ENCODE measurements at regions not wholly inside any gene's neighbourhood (a gene's known extent, or its start where the extent isn't known, plus 50 kb on each side); places are given as distances from the start of the nearest gene placed in this dataset.

DNA sequence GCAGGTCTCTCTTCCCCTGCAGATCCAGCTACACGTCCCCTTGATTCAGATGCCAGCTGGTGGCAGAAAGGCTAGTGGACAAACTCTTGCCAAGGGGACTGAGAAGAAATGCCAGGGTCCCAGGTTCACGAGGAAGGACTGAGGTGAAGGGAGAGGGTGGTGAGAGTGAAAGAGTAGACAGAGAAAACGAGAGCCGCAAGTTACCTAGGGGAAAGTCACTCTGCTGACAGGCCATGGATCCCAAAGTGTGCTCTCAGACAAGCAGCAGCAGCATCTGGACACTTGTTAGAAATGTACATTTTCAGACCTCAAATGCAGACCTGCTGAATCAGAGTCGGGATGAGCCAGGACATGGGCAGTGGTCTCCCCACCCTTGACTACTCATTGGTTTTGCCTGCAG lies 192.3 kb downstream of the FGFR2 start:
- POLR2A ChIA-PET = no interaction called here
- DNase-seq = no peak

DNA sequence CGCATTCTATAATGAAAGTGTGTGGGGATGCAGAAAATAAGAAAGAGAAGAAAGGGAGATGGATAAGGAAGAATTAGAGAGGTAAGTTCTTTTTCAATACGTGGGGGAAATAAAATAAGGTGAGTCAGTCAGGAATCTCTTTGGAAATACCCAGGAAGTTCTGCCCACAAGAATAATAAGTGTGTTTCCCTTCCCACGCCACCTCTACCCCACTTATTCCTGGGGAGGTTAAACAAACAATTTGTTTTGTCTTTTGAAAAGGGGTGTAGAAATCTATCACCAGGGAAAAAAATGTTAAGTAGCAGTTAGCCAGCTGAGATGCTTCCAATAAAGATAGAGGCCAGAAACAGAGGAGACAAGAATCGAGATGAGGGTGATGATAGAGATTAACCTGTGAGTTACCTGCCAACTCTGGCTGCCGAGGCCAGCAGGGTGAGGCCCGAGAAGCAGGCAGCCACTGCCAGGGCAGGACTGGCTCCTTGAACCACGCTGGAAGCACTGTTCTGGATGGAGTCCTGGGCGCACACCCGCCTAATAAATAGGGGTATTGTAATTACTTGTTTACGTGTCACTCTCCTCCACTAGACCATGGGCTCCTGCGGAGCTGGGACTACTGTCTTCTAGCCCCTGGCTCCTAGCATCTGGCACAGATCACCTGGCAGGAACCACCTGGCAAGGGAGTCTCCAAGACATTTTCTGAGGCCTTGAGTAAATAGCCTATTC lies 191.3 kb downstream of the FGFR2 start:
- H3K36me3 Mint-ChIP-seq (ENCODE audit: insufficient read depth, unreplicated experiment) = no peaks in the 10 kb centered on the region
- no peaks in the 10 kb centered on the region for H3K27me3 ChIP-seq (replicated peaks; ENCODE audit: control insufficient read depth, insufficient read depth, low read length)
- intact Hi-C loops (cut with micrococcal nuclease; ENCODE audit: unreplicated experiment) = no loop called here
- no peaks in the 10 kb centered on the region for H3K9me3 Mint-ChIP-seq (ENCODE audit: unreplicated experiment)
- H3K9me3 ChIP-seq = no peaks in the 10 kb centered on the region
- no peak for TF ChIP-seq CTCF (IDR thresholded peaks at IDR 0.05; ENCODE audit: insufficient read depth in 1 of 2, low read depth in 1 of 2, low read length in 1 of 2, severe bottlenecking in 1 of 2, unreplicated experiment in 1 of 2)
- no peaks in the 10 kb centered on the region for H3K4me1 ChIP-seq
- no peak overlapping the region for H3K4me3 Mint-ChIP-seq (ENCODE audit: unreplicated experiment)
- DNase-seq = no peak
- no peaks in the 10 kb centered on the region for H3K36me3 ChIP-seq (ENCODE audit: control insufficient read depth, insufficient read depth, low read length)
- H3K4me1 Mint-ChIP-seq (ENCODE audit: low read depth, unreplicated experiment) = no peaks in the 10 kb centered on the region
- H3K27ac Mint-ChIP-seq (ENCODE audit: unreplicated experiment) = no peak overlapping the region
- H3K27me3 Mint-ChIP-seq (ENCODE audit: insufficient read depth, unreplicated experiment) = no peaks in the 10 kb centered on the region
- BruUV-seq (replicated peaks) = no TSS peak
- H3K4me3 ChIP-seq (ENCODE audit: low read depth, low read length) = no peak overlapping the region
- ChIA-PET CTCF (no interaction called here), POLR2A (no interaction called here)

More for the DNA sequence above, 192.3 kb downstream of the FGFR2 start:
- no peak overlapping the region for H3K27ac Mint-ChIP-seq (ENCODE audit: unreplicated experiment)
- TF ChIP-seq CTCF (IDR thresholded peaks at IDR 0.05; ENCODE audit: insufficient read depth in 1 of 2, low read depth in 1 of 2, low read length in 1 of 2, severe bottlenecking in 1 of 2, unreplicated experiment in 1 of 2) = no peak
- no peaks in the 10 kb centered on the region for H3K9me3 Mint-ChIP-seq (ENCODE audit: unreplicated experiment)
- Histone ChIP-seq H3K36me3 (ENCODE audit: control insufficient read depth, insufficient read depth, low read length) (no peaks in the 10 kb centered on the region), H3K27me3 (replicated peaks; ENCODE audit: control insufficient read depth, insufficient read depth, low read length) (no peaks in the 10 kb centered on the region), H3K4me3 (ENCODE audit: low read depth, low read length) (no peak overlapping the region), H3K4me1 (no peaks in the 10 kb centered on the region), H3K9me3 (no peaks in the 10 kb centered on the region)
- no peaks in the 10 kb centered on the region for H3K36me3 Mint-ChIP-seq (ENCODE audit: insufficient read depth, unreplicated experiment)
- intact Hi-C loops (cut with micrococcal nuclease; ENCODE audit: unreplicated experiment) = no loop called here
- no peaks in the 10 kb centered on the region for H3K4me1 Mint-ChIP-seq (ENCODE audit: low read depth, unreplicated experiment)
- H3K27me3 Mint-ChIP-seq (ENCODE audit: insufficient read depth, unreplicated experiment) = no peaks in the 10 kb centered on the region
- CTCF ChIA-PET = no interaction called here
- BruUV-seq (replicated peaks) = no TSS peak
- no peak overlapping the region for H3K4me3 Mint-ChIP-seq (ENCODE audit: unreplicated experiment)

DNA sequence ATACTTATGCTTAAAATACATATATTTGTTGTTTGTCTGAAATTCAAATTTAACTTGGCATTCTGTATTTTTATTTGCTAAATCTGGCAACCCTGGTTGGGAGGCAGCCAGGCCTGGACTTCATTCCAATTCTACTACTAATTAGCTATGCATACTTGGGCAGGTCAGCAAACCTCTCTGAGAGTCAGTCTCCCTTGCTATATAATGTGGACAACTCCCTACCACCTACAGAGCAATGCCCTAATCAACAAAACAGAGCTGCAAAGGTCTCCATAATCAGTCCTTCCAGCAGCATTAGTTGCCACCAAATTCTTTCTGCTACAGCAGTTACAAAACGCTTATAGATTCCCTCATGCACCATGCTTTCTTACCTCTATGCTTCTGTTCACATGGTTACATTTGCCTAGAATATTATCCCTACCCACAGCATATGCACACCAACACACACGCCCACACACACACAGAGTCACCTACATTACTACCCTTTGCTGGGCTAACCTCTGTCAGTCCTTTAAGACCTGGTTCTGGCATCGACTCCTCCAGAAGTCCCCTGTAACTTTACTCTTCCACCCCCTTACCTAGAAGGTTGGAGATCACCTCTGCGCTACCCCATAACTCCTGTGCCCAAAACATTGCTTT lies 188.7 kb downstream of the FGFR2 start:
- H3K4me3 Mint-ChIP-seq (ENCODE audit: unreplicated experiment) = no peak overlapping the region
- no TSS peak for BruUV-seq (replicated peaks)

More for the DNA sequence above, 188.7 kb downstream of the FGFR2 start:
- H3K36me3 Mint-ChIP-seq (ENCODE audit: insufficient read depth, unreplicated experiment) = no peaks in the 10 kb centered on the region
- no peaks in the 10 kb centered on the region for H3K27me3 Mint-ChIP-seq (ENCODE audit: insufficient read depth, unreplicated experiment)
- no peak overlapping the region for H3K27ac Mint-ChIP-seq (ENCODE audit: unreplicated experiment)
- CTCF ChIA-PET = no interaction called here
- H3K4me1 ChIP-seq = peaks cover under 1% of the 10 kb centered on the region; the same call in 1 of the 2 replicates
- H3K9me3 Mint-ChIP-seq (ENCODE audit: unreplicated experiment) = peaks cover 12% of the 10 kb centered on the region
- intact Hi-C loops (cut with micrococcal nuclease; ENCODE audit: unreplicated experiment) = no loop called here
- H3K36me3 ChIP-seq (ENCODE audit: control insufficient read depth, insufficient read depth, low read length) = no peaks in the 10 kb centered on the region
- POLR2A ChIA-PET = no interaction called here
- no peaks in the 10 kb centered on the region for H3K9me3 ChIP-seq
- H3K4me3 ChIP-seq (ENCODE audit: low read depth, low read length) = no peak overlapping the region
- TF ChIP-seq CTCF (IDR thresholded peaks at IDR 0.05; ENCODE audit: insufficient read depth in 1 of 2, low read depth in 1 of 2, low read length in 1 of 2, severe bottlenecking in 1 of 2, unreplicated experiment in 1 of 2) = no peak
- H3K4me1 Mint-ChIP-seq (ENCODE audit: low read depth, unreplicated experiment) = no peaks in the 10 kb centered on the region
- DNase-seq = no peak
- H3K27me3 ChIP-seq (replicated peaks; ENCODE audit: control insufficient read depth, insufficient read depth, low read length) = no peaks in the 10 kb centered on the region
